WTC11 (cell line): ENCODE measurements at regions not wholly inside any gene's neighbourhood (a gene's known extent, or its start where the extent isn't known, plus 50 kb on each side); places are given as distances from the start of the nearest gene placed in this dataset.

ENCODE experiments used
- CTCF ChIP-seq: fragments of 200-600 bp; IDR thresholded peaks from 2 replicates; pipeline ENCODE4 v1.8.0; 2022; ENCODE audit warnings: antibody characterized with exemption
- ELF4 ChIP-seq: sonication (generic); formaldehyde crosslinking; IDR thresholded peaks from 2 replicates; pipeline ENCODE4 v1.8.1; 2022; ENCODE audit warnings: low read depth, mild to moderate bottlenecking, moderate library complexity, missing genetic modification reagents
- ETV6 ChIP-seq: sonication (generic); formaldehyde crosslinking; IDR thresholded peaks from 2 replicates; pipeline ENCODE4 v1.8.1; 2022; ENCODE audit warnings: mild to moderate bottlenecking, missing genetic modification reagents
- FOXJ3 ChIP-seq: sonication (generic); formaldehyde crosslinking; IDR thresholded peaks from 2 replicates; pipeline ENCODE4 v1.9.0; 2021; ENCODE audit warnings: missing genetic modification reagents, mild to moderate bottlenecking, borderline replicate concordance
- GABPB1 ChIP-seq: sonication (generic); formaldehyde crosslinking; IDR thresholded peaks from 2 replicates; pipeline ENCODE4 v1.8.1; 2023; ENCODE audit warnings: mild to moderate bottlenecking, missing genetic modification reagents
- IRF2 ChIP-seq: sonication (generic); formaldehyde crosslinking; IDR thresholded peaks from 2 replicates; pipeline ENCODE4 v1.8.0; 2022; ENCODE audit warnings: low read depth, missing genetic modification reagents, borderline replicate concordance
- JUN ChIP-seq: sonication (generic); formaldehyde crosslinking; IDR thresholded peaks from 2 replicates; pipeline ENCODE4 v1.8.0; 2023; ENCODE audit warnings: mild to moderate bottlenecking, missing genetic modification reagents
- MLX ChIP-seq: sonication (generic); formaldehyde crosslinking; IDR thresholded peaks from 2 replicates; pipeline ENCODE4 v1.8.1; 2023; ENCODE audit warnings: mild to moderate bottlenecking, missing genetic modification reagents, moderate library complexity
- USF2 ChIP-seq: sonication (generic); formaldehyde crosslinking; IDR thresholded peaks from 2 replicates; pipeline ENCODE4 v1.8.1; 2023; ENCODE audit warnings: mild to moderate bottlenecking, missing genetic modification reagents, moderate library complexity
- ZNF121 ChIP-seq: sonication (generic); formaldehyde crosslinking; IDR thresholded peaks from 2 replicates; pipeline ENCODE4 v1.8.0; 2023; ENCODE audit warnings: missing genetic modification reagents
- ZNF219 ChIP-seq: sonication (generic); formaldehyde crosslinking; IDR thresholded peaks from 2 replicates; pipeline ENCODE4 v1.8.0; 2023; ENCODE audit warnings: missing genetic modification reagents, mild to moderate bottlenecking, borderline replicate concordance
- TF ChIP-seq, protein P1 (sequence below): sonication (generic); formaldehyde crosslinking; conservative IDR thresholded peaks from 2 replicates; pipeline ENCODE4 v1.8.1; 2022; ENCODE audit warnings: mild to moderate bottlenecking, missing genetic modification reagents
- TF ChIP-seq, protein P2 (sequence below): sonication (generic); formaldehyde crosslinking; IDR thresholded peaks from 2 replicates; pipeline ENCODE4 v1.8.0; 2022; ENCODE audit warnings: mild to moderate bottlenecking, missing genetic modification reagents

GRCh38 chr2:201973305-201973928, 60.2 kb upstream of the FZD7 start:
- TF ChIP-seq ZNF121 (no peak), CTCF (no peak), ZNF219 (CRISPR knock-in tag) (no peak), ELF4 (CRISPR knock-in tag) (no peak), JUN (no peak), ETV6 (CRISPR knock-in tag) (no peak), USF2 (CRISPR knock-in tag) (no peak), FOXJ3 (no peak), IRF2 (CRISPR knock-in tag) (no peak), MLX (CRISPR knock-in tag) (no peak), GABPB1 (no peak)
- TF ChIP-seq, protein P1, sequence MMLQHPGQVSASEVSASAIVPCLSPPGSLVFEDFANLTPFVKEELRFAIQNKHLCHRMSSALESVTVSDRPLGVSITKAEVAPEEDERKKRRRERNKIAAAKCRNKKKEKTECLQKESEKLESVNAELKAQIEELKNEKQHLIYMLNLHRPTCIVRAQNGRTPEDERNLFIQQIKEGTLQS (CRISPR knock-in tag), result no peak
- TF ChIP-seq, protein P2, sequence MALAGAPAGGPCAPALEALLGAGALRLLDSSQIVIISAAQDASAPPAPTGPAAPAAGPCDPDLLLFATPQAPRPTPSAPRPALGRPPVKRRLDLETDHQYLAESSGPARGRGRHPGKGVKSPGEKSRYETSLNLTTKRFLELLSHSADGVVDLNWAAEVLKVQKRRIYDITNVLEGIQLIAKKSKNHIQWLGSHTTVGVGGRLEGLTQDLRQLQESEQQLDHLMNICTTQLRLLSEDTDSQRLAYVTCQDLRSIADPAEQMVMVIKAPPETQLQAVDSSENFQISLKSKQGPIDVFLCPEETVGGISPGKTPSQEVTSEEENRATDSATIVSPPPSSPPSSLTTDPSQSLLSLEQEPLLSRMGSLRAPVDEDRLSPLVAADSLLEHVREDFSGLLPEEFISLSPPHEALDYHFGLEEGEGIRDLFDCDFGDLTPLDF (CRISPR knock-in tag), result no peak
